ENCODE measurements at regions not wholly inside any gene's neighbourhood (a gene's known extent, or its start where the extent isn't known, plus 50 kb on each side); places are given as distances from the start of the nearest gene placed in this dataset.
"Not testable (repeated sequence)": the region's sequence is repeated elsewhere in the genome, so short reads cannot be mapped to it uniquely, and the experiment has no call there.

DNA sequence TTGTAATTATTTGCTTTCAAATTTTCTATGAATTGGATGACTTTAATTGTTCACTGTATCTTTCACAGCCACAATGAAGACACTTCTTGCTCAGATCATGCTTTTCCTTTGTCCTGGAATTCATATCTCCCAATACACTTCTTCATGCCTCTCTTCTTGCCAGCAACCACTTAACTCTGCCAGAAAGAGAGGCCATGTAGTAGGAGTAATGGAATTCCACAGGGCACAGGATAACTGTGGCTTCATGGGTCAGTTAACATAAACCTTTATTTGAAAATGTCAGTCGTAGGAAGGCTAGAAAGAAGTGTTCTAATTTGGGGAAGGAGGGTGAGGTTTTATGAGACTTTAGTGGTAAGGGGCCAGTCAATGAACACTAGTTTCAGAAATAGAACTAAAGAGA is 190.3 kb downstream of the TMEM167A start:
- FAIRE-seq, result no peak

DNA sequence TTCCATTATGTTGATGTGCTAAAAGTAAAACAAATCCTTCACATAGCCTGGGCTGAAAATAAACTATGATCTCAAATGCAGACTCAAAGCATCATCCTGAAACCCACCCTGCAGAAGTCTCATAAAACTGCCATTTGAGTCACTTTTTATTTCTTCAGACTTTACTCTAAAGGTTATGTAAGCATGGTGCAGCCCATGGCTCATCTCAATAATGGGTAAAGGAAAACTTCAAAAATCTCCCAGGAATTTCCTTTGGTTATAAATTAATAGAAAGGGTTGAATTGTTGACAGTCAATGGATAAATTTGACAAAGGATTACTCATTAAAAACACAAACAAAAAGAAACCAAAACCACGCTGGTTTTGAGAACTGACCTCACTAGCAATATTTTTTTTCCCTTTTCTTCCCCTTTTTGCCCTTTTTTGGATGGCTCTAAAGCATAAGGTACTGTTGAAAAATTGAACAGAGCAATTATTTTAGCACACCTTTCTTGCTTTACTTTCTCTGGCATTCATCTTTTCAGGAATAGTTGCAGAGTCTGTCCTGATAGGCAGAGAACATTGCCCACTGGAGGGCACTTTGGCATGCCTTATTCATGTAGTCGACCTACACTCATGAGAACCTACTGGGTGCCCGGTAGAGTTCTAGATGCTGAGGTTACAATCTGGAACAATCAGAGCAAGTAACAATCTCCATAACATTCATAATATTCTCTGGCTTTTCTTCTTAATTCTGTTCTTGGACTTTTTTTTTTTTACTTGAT is 191.4 kb downstream of the TMEM167A start:
- FAIRE-seq, result no peak

DNA sequence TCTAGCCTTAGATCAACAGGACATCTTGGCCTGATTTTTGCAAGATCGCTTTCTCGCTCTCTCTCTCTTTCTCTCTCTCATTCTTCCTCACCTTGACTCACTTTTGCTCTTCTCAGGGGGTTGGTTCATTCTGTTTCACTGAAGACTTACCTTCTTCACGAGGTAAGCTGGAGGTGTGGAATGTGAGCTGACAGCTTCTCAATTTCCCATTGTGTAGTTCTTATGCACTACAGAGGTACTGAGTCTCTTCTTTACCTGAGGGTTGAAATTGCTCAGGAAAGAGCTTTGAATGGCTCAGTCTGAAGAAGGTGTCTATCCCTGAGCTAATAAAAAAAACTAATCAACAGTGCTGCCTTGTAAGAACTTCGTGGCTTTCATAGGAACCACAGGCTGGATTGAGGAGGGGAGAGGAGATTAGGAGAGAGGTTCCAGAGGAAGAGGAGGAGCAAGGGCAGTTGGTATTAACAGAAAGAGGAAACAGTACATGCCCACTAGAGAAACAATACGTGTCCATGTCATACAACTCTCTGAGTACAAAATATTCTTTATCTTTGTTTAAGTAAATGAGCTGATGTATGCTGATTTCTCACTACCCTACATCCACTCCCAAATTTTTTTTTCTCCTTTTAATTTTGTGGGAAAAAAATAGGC is 192.2 kb downstream of the TMEM167A start:
- no peak for FAIRE-seq

DNA sequence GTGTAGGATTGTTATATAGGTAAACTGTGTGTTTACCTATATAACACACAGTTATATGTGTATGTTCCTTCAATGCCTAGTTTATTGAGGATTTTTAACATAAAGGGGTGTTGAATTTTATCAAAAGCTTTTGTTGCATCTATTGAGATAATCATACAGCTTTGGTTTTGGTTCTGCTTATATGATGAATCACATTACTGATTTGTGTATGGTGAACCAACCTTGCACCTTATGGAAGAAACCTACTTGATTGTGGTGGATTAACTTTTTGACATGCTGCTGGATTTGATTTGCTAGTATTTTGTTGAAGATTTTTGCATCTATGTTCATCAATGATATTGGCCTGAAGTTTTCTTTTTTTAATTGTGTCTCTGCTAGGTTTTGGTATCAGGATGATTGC is 194.9 kb downstream of the TMEM167A start:
- no peak for FAIRE-seq

DNA sequence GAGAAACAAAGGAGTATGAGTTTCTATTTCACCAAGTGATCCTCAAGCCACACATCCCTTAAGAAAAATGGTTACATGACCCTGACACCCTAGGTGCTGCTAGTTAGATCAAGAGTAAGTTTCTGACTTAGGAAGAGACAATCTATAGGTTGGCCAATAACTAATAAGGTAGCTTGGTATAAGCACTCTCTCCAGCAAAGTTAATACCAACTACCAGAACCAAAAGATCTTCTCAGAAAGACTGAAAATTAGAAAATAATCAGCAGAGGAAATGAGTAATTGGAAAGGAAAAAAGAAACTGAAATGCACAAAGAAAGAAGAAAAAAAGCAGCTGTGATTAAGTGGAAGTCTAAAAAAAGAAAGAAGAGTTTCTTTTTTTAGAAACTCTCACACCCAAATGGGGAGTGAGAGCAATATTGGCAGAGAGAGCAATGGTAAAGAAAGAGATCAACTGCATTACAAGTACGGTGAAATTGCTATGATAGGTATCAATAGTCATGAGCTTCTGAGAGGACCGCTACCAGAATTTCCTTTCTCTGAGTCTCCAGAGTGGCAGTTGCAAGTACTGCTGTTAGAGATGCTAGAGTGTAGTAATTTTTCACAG is 195.5 kb downstream of the TMEM167A start:
- no peak for FAIRE-seq

DNA sequence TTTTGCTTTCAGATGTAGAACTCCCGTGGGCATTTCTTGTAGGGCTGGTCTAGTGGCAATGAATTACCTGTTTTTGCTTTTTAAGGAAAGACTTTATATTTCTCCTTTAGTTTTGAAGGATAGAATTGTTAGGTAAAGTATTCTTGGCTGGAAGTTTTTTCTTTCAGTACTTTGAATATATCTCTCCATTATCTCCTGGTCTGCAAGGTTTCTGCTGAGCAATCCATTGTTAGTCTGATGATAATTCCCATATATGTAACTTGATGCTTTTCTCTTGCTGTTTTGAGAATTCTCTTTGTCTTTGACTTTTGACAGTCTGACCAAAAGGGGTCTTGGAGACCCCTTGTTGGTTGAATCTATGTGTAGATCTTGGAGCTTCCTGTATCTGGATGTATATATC is 198.1 kb downstream of the TMEM167A start:
- FAIRE-seq, result no peak

DNA sequence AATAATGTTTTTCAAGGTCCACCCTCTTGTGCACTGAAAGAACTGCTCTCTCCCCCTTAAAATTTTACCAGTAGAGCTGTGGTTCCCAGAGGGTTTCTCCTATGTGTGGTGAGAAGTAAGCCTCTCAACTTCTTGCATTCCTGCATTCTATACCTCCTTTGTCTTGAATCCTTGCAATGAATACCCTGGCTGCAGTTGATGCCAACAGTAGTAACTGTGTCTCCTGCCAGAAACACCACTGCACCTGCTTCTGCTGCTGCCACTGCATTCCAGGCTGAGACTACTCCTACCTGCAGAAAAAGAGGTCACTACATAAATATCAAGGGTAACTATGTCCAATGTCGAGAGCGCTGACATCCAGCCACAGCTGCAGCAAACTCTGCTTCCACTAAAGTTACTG is 203.7 kb downstream of the TMEM167A start:
- no peak for FAIRE-seq

DNA sequence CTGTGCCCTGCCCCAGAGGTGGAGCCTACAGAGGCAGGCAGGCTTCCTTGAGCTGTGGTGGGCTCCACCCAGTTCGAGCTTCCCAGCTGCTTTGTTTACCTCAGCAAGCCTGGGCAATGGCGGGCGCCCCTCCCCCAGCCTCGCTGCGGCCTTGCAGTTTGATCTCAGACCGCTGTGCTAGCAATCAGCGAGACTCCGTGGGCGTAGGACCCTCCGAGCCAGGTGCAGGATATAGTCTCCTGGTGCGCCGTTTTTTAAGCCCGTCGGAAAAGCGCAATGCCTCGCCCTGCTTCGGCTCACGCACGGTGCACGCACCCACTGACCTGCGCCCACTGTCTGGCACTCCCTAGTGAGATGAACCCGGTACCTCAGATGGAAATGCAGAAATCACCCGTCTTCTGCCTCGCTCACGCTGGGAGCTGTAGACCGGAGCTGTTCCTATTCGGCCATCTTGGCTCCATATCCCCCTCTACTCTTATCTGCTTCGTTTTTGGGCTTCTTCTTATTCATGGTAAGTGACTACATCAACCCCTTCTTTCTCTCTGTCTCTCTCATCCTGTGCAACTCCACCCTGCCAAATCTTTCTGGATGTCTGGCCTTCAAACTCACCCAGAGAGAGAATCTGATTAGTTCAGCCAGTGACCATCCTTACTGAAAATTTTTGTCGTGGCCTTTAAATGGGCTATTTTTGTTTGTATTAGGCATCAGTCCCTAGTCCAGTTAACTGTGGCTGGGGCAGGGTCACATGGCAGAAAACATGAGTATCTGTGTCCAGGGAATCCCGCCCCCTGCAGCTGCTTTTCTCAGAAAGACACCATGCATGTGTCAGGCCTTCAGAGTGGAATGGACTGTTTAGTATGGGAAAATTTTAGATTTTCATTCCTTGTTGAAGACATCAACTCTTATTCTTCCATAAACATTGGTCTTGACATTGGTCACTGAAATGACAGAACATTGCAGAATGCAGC is 204.6 kb downstream of the TMEM167A start:
- not testable (repeated sequence) for FAIRE-seq

DNA sequence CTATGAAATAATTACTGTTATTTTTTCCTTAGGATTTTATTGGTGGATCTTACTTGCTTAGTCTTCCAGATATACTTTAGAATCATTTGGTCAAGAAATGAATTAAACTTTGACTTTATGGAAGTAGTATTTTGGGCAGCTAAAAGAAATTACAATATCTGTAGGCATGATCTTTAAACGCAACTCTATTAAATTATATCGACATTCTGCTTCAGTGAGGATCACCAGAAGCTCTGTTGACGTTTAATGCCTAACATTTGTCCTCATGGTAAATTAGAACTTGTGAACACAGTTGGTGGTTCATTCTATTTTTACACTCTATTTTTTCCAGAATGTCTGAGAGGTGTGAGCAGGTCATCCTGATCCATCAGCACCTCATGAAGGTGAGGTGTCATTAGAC is 211.6 kb downstream of the TMEM167A start:
- no peak for FAIRE-seq

DNA sequence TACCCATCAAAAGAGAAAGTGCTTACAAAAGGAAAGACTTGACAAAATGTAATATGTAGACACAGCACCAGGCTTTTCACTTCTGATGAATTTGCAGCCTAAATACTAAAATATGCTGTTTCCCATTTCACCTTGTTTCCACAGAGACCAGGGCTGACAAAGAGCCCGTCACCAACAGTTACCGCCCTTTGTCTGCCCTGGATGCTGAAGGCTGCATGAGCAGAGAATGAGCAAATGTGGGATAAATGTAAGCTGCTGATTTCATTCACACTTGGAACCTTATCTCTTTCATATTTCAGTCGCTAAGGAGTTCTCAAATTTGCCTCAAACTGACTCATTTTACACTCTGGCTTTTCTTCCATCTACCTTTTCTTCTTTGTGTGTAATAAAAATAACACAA is 213.9 kb downstream of the TMEM167A start:
- no peak for FAIRE-seq

DNA sequence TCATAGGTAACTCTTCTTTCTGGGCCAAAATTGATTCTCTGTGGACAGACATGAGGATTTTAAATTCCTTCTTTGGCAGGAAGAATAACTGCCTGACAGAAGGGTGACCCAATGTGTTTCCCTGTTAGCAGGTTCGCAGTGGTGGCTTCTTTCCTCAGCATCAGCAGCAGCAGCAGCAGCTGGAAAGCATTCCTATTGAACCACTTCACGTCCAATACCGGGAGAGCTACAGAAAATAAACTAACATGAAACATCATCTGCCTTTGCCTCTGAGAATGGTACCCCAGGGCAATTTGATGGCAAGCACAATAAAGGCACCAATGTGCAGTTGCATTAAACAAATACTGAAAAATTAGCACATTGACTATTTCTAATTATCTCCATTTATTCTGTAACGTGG is 214.5 kb downstream of the TMEM167A start:
- no peak for FAIRE-seq

DNA sequence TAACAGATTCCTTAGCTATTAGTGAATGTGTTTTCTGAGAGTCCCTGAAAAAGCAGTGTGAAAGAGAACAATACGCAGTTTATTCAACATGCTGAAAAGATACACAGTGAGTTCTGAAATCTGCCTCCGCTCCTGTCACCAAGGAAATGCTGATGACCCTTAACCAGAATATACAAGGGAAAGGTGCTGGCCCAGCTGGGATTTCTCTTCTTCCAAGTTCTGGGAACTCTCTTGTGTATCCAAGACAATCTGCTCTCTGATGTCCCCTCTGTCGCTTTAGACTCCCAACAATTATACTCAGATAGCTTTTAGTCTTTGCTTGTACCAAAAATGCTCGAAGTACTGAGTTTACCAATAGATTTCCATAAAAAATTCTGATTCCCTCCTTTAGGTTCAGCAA is 214.9 kb downstream of the TMEM167A start:
- no peak for FAIRE-seq

DNA sequence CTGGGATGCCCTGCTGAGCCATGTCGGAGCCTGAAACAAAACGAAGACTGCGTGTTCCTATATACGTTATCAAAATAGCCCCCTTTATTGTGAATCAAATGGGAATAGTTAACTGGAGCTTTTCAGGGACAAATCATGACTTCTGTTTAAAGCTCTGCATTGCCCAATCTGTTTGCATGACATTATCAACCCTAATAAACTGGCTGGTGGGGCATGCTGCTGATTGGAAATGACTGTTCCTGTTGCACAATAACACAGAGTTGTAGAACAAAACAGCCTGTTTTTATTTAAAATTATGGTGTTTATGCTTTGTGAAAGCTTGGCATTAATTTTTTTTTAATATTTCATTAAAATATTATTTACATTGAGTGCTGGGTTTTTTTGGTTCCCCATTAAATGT is 215.5 kb downstream of the TMEM167A start:
- no peak for FAIRE-seq

DNA sequence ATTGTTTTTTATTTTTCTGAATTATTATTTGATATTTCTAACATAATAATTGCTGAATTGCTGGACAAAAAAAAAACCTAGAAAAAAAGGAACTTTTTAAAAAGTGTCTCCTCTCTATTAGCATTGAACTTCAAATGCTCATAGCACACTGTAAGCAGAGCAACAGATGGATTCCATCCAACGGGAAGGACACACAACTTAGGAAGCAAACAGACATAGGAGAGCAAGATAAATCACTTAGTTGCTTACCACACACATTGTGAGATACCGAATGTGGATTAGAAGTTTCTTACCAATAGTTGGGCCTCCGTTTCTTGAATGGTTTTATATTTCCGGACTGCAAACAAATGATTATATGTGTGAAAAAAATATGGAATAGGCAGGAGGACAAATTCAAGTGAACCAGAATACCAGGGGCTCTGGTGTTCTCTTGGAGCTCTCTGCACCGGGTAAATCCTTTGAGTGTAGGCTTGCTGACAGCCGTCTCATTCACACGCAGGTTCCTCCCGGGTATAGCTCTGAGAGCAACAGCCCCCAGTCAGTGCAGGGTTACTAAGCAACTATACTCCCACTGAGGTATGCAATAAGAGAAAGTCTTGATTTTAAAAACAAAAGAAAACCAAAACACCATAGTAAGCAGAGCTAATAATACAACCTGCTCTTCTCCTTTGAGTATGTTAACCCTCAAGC is 217.6 kb downstream of the TMEM167A start:
- FAIRE-seq, result no peak

DNA sequence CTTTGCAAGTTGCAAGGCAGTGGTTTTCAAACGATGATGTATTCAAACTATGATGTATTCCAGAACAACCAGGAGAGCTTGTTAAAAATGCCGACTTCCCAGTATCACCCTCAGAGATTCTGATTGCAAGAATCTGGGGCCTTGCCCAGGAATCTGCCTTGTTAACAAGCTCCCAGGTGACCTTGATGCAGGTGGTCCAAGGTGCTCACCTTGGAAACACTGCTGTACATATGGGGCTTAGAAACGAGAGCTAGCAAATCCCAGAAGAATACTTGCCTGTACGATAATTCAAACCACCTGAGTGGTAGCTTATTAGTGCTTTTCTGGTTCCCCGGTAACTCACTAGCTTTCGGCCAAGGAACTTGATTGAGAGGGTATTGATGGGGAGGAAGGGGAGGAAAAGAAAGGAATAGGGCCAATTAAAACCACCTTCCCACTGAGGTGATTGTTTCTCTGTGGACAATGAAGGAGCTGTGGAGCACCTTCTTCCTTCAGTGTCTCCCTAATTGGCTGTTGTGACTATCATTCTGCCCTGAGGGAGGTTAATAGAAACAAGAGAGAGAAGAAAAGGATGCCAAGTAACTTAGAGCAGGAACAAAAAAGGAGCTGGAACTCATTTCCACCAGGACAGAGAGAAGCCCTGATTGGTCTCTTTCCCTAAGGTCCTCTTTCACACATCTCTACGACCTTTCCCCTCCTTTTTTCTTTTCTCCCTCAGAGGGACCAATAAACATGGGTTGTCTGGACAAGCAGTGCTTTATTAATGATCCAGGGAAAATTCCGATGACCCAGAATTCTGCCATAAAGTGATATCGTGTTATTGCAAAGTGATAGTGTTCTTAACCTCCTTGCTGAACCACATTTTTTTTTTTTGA is 218.8 kb downstream of the TMEM167A start:
- no peak for FAIRE-seq

DNA sequence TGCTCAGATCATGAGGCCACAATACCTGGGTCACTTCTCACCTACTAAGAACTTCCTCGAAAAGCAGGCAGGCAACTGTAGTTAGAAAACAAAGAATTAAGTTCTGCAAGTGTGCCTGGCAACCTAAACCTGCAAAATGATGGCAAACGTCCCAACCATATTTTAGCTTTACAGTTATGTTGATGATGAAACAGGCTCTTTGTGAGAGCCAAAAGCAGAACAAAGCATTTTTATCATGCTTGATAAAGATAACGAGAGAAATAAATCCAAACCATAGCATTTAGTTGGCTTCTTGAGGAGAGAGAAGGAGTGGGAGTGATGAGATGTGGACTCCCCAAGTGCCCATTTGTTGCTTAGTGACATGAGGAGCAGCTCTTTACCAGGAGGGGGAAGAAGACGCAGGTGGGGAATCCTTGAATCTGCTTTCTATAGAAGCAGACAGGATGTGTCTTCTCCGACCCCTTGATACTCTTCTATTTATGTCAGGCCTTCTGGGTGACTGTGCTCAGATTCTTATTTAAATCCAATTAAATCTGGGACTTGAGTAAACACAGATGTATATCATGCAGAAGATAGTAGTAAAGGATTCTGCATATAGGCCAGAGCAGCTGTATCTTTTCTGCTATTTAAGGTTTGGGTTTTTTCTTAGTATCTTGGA is 221.2 kb downstream of the TMEM167A start:
- no peak for FAIRE-seq

DNA sequence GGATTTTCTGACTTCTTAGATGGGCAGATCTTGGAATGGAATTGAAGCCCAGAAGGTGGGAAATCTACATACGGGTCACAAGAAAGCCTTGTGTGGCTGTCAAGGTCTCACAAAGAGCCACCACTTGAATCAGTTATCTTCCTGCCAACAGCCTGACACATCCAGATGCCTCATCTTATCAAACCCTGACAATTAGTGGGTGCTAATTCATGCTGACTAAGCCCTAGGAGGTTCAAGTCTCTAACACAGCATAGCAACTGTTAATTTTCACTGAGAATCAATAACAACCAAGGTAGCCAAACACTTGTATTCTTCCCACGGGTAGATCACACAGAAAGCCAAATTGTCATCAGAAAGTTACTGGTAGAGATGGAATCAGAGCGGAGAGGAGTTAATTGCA is 222.2 kb downstream of the TMEM167A start:
- no peak for FAIRE-seq

DNA sequence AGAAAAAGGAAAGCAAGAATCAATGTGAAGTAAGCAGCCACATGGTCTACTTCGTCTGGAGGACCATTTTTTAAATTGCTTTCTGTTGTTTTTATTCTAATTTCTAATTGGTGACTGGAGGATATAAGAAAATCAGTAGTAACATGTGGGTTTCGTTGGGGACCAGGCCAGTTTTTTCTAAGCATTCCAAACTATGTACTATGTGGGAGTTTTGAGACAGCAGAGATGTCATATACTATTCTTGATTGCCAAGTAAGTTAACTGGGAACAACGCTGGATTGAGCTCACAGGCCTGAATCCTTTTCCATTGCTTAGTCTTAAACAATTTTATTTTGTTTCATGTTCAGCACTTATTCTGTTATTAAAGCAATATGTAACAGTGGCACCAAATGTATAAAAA is 225.7 kb downstream of the TMEM167A start:
- no peak for FAIRE-seq

DNA sequence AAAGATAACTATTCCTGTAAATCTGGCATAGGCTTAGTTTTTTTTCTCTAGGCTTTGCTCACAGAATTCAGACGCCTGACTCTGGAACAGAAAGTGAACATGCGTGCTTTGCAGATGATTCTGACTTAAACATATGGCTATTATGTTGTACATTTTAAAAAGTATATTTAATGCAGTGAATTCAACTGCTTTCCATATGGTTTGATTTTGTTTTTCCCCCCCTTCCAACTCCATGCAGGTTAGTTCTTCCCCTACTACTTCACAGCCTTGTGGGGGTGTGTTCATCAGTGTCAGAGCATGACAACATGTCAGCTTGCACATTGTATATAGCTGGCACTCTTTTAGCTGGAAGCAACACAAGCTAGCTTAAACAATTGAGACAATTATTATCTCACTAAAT is 226.8 kb downstream of the TMEM167A start:
- no peak for FAIRE-seq

DNA sequence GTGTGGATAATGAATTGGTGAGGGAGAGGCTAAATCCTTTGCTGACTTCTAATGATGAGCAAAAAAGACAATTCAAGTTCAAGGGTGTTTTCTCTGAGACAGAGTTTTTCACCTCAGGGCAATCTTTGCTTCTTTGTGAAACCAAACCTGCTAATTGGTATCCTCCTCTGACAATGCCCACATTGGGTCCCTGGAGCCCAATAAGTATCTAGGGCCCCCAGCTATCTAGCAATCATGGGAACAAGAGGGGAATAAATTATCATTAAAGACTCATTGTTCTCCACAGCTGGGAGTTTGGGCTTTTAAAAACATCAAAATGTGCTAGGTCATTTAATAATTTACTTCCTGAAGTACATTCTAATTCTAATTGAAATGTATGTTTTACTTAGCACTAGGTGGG is 227.3 kb downstream of the TMEM167A start:
- FAIRE-seq, result no peak

DNA sequence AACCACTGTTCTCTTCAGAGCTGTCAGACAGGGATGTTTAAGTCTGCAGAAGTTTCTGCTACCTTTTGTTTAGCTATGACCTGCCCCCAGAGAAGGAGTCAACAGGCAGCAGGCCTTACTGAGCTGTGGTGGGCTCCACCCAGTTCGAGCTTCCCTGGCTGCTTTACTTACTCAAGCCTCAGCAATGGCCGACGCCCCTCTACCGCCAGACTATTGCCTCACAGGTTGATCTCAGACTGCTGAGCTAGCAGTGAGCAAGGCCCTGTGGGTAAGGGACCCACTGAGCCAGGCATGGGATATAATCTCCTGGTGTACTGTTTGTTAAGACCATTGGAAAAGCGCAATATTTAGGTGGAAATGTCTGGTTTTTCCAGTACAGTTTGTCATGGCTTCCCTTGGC is 229.6 kb downstream of the TMEM167A start:
- no peak for FAIRE-seq

All from A204.1 (cell line).